Keratinocyte (primary cell): ENCODE measurements at regions not wholly inside any gene's neighbourhood (a gene's known extent, or its start where the extent isn't known, plus 50 kb on each side); places are given as distances from the start of the nearest gene placed in this dataset.

Experiments used
- DNase-seq: peaks from one replicate; pipeline ENCODE4 v3.0.0-alpha.2; 2011; ENCODE audit warnings: low read depth, missing footprints, low spot score
- FAIRE-seq: peaks from 2 replicates; lab custom pipeline; 2011; peaks lifted over from hg19 to GRCh38; lab: Jason Lieb, UNC
- H2AFZ ChIP-seq: 2 replicates; pipeline ENCODE4 v1.6.0; 2012; ENCODE audit warnings: low read length, control low read depth, inconsistent platforms; ENCODE audit not compliant: control insufficient read depth
- H3K27ac ChIP-seq: 2 replicates; pipeline ENCODE4 v1.5.1; 2011; ENCODE audit warnings: low read length; ENCODE audit not compliant: control insufficient read depth, insufficient read depth
- H3K27me3 ChIP-seq: 3 replicates; pipeline ENCODE4 v1.6.0; 2011; ENCODE audit warnings: low read length; ENCODE audit not compliant: control insufficient read depth, insufficient read depth; ENCODE audit errors: extremely low read depth
- H3K36me3 ChIP-seq, 2 experiments: 2 replicates in 1 of 2; 3 replicates in 1 of 2; pipeline ENCODE4 v1.5.1; 2011; ENCODE audit warnings: low read length in 2 of 2, mild to moderate bottlenecking in 1 of 2; ENCODE audit not compliant: control insufficient read depth in 2 of 2, insufficient read depth in 2 of 2; ENCODE audit errors: extremely low read depth in 1 of 2
- H3K4me1 ChIP-seq: 3 replicates; pipeline ENCODE4 v1.5.1; 2011; ENCODE audit warnings: low read length; ENCODE audit not compliant: control insufficient read depth, insufficient read depth; ENCODE audit errors: extremely low read depth
- H3K4me2 ChIP-seq: 3 replicates; pipeline ENCODE4 v1.6.0; 2011; ENCODE audit warnings: low read depth, low read length; ENCODE audit not compliant: control insufficient read depth, insufficient read depth; ENCODE audit errors: extremely low read depth
- H3K4me3 ChIP-seq, 3 experiments: fragments of 200-600 bp in 1 of 3; sonication (generic) in 1 of 3; 2 replicates in 2 of 3; 3 replicates in 1 of 3; pipeline ENCODE4 v1.5.1; 2011 to 2016; ENCODE audit warnings: low read length in 3 of 3, mild to moderate bottlenecking in 3 of 3, control low read depth in 2 of 3, inconsistent platforms in 1 of 3, low read depth in 1 of 3, mixed read lengths in 1 of 3, mixed run types in 1 of 3, moderate library complexity in 1 of 3; ENCODE audit not compliant: control insufficient read depth in 2 of 3, insufficient read depth in 2 of 3; ENCODE audit errors: extremely low read depth in 1 of 3
- H3K79me2 ChIP-seq: 2 replicates; pipeline ENCODE4 v1.6.0; 2012; ENCODE audit warnings: low read length; ENCODE audit not compliant: control insufficient read depth, insufficient read depth
- H3K9ac ChIP-seq: 3 replicates; pipeline ENCODE4 v1.6.0; 2011; ENCODE audit warnings: low read length; ENCODE audit not compliant: control insufficient read depth, insufficient read depth; ENCODE audit errors: extremely low read depth
- H3K9me1 ChIP-seq: 3 replicates; pipeline ENCODE4 v1.6.0; 2011; ENCODE audit warnings: low read length; ENCODE audit not compliant: control insufficient read depth, insufficient read depth; ENCODE audit errors: extremely low read depth
- H3K9me3 ChIP-seq: 2 replicates; pipeline ENCODE4 v1.5.1; 2012; ENCODE audit warnings: low read depth, low read length; ENCODE audit not compliant: control insufficient read depth
- H4K20me1 ChIP-seq: 3 replicates; pipeline ENCODE4 v1.6.0; 2011; ENCODE audit warnings: low read length; ENCODE audit not compliant: control insufficient read depth, insufficient read depth; ENCODE audit errors: extremely low read depth
- EZH2 ChIP-seq: IDR thresholded peaks from one replicate; pipeline ENCODE4 v1.6.1; 2012; ENCODE audit warnings: inconsistent platforms, mild to moderate bottlenecking, low read length, moderate library complexity
- dilution Hi-C: fragments of 300-500 bp; cut with MboI; formaldehyde crosslinking; loops from one replicate; pipeline ENCODE4 v1.7.0; 2020; ENCODE audit warnings: low sequenced_read_pairs; ENCODE audit not compliant: extremely low pct_ligation_motif_present
- TF ChIP-seq, protein P1 (sequence below), 3 experiments: IDR thresholded peaks in 1 of 3; conservative IDR thresholded peaks in 1 of 3; optimal IDR thresholded peaks in 1 of 3; 2 replicates in 2 of 3; 3 replicates in 1 of 3; pipeline versions ENCODE3 to v1.5.1; 2011; ENCODE audit warnings: low read length in 3 of 3, mild to moderate bottlenecking in 3 of 3, moderate library complexity in 2 of 3, control low read depth in 1 of 3, inconsistent platforms in 1 of 3; ENCODE audit not compliant: insufficient read depth in 2 of 3; ENCODE audit errors: extremely low read depth in 1 of 3

DNA sequence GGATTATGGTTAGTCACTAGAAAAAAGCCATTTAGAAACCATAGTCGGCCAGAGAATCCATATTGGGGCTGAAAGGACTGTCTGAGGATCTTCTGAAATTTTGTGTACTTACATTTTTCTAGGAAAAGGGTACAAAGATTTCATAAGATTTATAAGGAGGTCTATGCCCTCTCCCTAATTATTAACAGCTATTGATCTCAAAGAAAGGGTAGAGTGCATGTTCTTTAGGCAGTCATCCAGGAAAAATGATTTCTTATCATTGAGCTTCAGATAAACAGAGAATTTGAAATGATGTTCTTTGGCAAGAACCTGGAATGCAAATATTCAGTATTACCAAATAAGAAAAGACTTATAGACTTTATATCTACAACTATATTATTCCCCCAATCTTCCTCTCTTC lies 195.3 kb downstream of the ACTR3 start:
- dilution Hi-C loops = no loop called here
- H3K9me3 ChIP-seq = no peaks in the 10 kb centered on the region

DNA sequence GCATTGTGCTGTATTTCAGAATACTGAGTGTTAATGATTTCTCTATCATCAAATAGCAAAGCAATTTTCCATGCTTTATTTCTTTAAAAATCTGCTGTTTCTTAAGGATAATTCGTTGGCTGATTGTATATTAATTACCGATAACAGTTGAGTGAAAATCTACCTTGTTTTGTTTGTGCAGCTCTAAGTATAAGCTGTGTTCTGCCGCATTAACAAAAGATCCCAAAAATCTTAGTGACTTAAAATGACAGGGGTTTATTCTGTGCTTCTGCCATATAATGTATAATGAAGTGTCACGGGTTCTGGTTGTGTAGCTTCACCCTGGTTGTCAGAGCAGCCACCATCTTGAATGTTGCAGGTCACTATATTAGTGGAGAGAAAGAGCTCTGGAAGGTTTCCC lies 196.1 kb downstream of the ACTR3 start:
- Histone ChIP-seq H3K9ac (no peak overlapping the region), H3K27ac (no peak overlapping the region), H3K4me3 (no peak overlapping the region), H3K4me2 (no peak overlapping the region), H3K27me3 (no peaks in the 10 kb centered on the region), H2AFZ (no peak overlapping the region), H3K36me3 (no peaks in the 10 kb centered on the region), H4K20me1 (no peaks in the 10 kb centered on the region), H3K9me1 (no peaks in the 10 kb centered on the region), H3K9me3 (no peaks in the 10 kb centered on the region), H3K79me2 (no peaks in the 10 kb centered on the region), H3K4me1 (no peaks in the 10 kb centered on the region)
- dilution Hi-C loops = no loop called here
- DNase-seq = no peak
- no peak for TF ChIP-seq EZH2
- TF ChIP-seq, protein P1, sequence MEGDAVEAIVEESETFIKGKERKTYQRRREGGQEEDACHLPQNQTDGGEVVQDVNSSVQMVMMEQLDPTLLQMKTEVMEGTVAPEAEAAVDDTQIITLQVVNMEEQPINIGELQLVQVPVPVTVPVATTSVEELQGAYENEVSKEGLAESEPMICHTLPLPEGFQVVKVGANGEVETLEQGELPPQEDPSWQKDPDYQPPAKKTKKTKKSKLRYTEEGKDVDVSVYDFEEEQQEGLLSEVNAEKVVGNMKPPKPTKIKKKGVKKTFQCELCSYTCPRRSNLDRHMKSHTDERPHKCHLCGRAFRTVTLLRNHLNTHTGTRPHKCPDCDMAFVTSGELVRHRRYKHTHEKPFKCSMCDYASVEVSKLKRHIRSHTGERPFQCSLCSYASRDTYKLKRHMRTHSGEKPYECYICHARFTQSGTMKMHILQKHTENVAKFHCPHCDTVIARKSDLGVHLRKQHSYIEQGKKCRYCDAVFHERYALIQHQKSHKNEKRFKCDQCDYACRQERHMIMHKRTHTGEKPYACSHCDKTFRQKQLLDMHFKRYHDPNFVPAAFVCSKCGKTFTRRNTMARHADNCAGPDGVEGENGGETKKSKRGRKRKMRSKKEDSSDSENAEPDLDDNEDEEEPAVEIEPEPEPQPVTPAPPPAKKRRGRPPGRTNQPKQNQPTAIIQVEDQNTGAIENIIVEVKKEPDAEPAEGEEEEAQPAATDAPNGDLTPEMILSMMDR (optimal IDR thresholded peaks at IDR 0.05 in 1 of 3, IDR thresholded peaks at IDR 0.05 in 1 of 3, conservative IDR thresholded peaks at IDR 0.05 in 1 of 3; ENCODE audit: extremely low read depth in 1 of 3, insufficient read depth in 2 of 3, low read length in 3 of 3) = no peak
- FAIRE-seq = no peak

More for the DNA sequence above, 195.3 kb downstream of the ACTR3 start:
- TF ChIP-seq, protein P1 (optimal IDR thresholded peaks at IDR 0.05 in 1 of 3, IDR thresholded peaks at IDR 0.05 in 1 of 3, conservative IDR thresholded peaks at IDR 0.05 in 1 of 3; ENCODE audit: extremely low read depth in 1 of 3, insufficient read depth in 2 of 3, low read length in 3 of 3) = no peak
- no peak for TF ChIP-seq EZH2
- no peaks in the 10 kb centered on the region for H3K79me2 ChIP-seq
- H3K9ac ChIP-seq = no peak overlapping the region
- no peak overlapping the region for H3K27ac ChIP-seq
- H3K9me1 ChIP-seq = no peaks in the 10 kb centered on the region
- H3K4me1 ChIP-seq = no peaks in the 10 kb centered on the region
- no peak for DNase-seq
- H3K4me2 ChIP-seq = no peak overlapping the region
- H3K4me3 ChIP-seq = no peak overlapping the region
- H3K27me3 ChIP-seq = no peaks in the 10 kb centered on the region
- no peak for FAIRE-seq
- H2AFZ ChIP-seq = no peak overlapping the region
- H3K36me3 ChIP-seq = no peaks in the 10 kb centered on the region
- H4K20me1 ChIP-seq = no peaks in the 10 kb centered on the region
